ENCODE measurements at regions not wholly inside any gene's neighbourhood (a gene's known extent, or its start where the extent isn't known, plus 50 kb on each side); places are given as distances from the start of the nearest gene placed in this dataset.
A peak's percentile ranks its signal among the peaks of the same experiment; 100 is the strongest.

DNA sequence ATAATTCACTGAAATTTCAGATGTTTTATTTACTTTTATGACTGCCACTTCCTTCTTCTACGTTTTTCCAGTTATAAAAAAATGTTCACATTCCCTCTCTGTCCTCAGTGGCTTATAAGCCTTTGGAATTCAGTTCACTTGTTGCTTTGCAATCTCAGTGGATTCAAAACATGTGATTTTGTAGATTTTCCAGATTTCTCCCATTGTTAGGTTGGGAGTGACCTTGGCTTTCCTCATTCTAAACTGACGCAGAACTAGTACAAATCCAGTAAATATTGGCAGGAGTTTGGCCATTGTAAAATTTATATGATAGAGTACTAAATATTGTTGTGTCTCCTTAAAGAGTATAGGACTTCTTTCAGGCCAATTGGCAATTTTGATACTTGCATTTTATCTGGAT is 812.3 kb upstream of the ROBO1 start:
- no peak for DNase-seq

- DNase-seq = no peak
Observed at GRCh38 chr3:80564391-80564790, 796.6 kb upstream of the ROBO1 start.

DNA sequence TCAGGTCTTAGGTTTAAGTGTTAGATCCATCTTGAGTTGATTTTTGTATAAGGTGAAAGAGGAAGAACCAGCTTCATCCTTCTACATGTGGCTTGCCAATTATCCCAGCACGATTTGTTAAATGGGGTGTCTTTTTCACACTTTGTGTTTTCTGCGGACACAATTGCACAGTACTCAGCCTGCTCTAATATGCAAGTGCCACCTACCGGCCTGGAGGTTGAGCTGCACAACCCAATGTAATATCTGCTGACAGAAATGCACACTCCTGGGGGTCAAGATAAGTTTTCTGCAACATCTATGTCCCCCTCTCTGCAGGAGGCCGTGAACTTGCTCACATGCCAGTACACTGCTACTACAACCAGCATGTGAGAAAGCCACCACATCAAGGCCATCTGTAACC is 791.9 kb upstream of the ROBO1 start:
- no peak for DNase-seq

DNA sequence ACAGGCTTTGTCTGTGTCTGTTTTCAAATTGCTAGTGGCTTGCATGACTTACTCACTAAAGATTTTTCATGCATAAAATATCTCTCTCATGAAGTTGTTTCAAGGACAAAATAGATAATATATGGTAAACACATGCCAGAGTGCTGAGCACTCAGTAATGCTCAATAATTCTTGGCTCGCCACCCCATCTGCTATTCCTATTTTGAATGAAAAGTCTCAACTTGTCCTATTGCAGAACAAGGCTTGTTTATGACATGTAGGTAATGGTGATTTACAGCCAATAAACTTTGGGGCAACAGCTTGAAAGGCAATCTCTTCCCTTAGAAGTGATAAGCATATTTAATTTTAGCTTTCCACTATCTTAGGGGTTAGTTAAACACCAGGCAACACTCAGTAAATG is 789.0 kb upstream of the ROBO1 start:
- DNase-seq = no peak

DNA sequence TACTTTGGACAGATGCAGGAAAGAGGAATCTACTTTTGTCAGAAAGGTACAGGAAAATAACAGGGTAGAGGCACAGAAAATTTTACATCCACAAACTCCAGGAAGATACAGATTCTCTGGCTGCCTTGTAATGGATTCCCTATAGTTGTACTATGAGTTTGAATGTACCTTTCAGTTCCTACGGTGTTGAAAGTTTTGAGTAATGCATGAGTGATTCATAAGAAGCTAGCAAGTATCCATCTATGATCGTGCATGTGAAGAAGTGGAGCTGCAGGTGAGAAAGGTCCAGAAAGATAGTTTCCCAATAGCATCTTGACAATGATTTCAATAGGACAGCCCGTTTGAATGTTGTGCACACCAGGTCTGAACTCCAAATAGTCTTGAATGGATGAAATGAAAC is 786.5 kb upstream of the ROBO1 start:
- DNase-seq = no peak

DNA sequence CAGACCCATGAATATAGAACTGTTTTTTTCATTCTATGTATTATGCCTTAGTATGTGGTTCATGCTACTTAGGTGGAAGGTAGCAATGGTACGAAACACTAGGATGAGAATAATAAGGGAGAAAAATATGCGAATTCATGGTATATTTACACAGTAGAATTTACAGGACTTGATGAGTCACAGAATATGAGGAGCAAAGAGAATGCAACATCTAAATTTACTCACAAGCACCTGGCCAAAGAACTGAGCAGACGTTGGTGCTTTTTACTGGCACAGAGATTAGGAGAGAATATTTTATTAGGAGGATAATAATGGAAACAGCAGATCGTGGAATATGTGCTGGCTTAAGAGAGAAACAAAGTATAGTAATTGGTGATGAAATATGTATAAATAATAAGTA is 785.4 kb upstream of the ROBO1 start:
- peak; percentile 51 for DNase-seq

- no peak for DNase-seq
Observed at GRCh38 chr3:80550174-80550573, 782.4 kb upstream of the ROBO1 start.

GRCh38 chr3:80549173-80549572 is 781.4 kb upstream of the ROBO1 start:
- no peak for DNase-seq

DNA sequence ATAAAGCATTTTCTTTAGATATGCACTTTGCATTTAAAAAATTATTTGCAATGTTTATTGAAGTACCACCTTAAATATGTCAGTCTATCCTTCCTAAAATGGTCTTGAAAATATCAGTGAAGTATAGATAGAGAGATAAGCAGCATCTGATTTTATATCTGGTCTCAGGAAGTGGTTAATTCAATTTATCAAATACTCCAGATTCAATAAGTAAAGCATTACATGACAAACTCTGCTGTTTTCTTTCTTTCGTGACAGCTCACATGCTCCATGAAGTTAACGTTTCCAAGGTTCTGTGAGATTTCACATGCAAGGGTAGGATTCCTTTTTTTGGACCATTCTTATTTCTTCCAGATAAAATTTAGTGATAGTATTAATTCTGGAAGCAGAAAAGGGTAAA is 775.4 kb upstream of the ROBO1 start:
- no peak for DNase-seq

GRCh38 chr3:80542456-80542855 is 774.7 kb upstream of the ROBO1 start:
- DNase-seq = no peak

- DNase-seq = no peak
Observed at GRCh38 chr3:80537680-80538079, 769.9 kb upstream of the ROBO1 start.

DNA sequence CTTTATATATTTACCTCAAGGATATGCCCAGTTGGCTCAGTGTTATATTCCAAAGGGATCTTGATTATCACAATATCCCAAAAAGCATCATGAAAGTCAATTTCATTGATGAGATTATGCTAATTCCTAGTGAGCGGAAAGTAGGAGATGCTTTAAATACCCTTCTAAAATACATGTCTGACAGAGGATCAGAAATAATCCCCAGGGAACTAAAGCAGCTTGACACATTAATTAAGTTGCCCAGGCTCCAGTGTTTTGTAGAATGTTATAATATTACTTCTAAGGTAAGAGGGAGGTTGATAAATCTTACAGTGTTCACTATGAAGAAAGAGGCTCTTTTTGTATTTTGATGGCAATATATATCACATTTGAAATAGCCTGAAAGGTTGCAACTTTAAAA is 767.5 kb upstream of the ROBO1 start:
- no peak for DNase-seq

DNA sequence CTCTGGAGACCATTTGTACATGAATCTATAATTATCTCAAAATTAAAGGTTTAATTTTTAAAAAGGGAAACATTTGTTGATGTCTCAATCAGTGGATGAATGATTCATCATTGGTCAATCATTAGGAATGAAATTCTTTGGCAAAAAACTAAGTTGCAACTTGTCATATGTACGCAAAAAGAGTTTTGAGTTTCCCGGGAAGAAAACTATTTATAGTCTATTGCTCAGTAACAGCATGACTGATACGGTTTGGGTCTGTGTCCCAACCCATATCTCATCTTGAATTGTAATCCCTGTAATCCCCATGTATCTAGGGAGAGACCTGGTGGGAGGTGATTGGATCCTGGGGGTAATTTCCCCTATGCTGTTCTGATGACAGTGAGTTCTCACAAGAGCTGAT is 765.8 kb upstream of the ROBO1 start:
- DNase-seq = no peak

- DNase-seq = no peak
Observed at GRCh38 chr3:80526153-80526552, 758.4 kb upstream of the ROBO1 start.

DNA sequence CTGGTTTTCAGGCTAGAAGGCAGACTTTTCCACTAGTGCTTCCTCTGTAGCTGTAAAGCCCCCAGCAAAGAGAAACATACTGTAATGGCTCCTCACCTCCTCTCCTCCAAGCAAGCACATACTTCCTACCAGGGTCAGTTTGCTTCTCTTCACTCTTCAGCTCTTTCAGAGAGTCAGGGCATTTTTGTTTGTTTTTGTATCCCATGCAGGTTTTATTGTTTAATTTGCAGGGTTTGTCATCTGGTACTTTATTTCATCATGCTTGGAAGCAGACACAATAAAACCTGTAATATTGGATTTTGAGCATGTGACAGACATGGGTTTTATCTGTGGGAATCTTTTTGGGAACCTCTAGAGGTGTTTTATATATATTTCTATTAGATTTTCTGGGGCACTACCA is 753.3 kb upstream of the ROBO1 start:
- DNase-seq = no peak

DNA sequence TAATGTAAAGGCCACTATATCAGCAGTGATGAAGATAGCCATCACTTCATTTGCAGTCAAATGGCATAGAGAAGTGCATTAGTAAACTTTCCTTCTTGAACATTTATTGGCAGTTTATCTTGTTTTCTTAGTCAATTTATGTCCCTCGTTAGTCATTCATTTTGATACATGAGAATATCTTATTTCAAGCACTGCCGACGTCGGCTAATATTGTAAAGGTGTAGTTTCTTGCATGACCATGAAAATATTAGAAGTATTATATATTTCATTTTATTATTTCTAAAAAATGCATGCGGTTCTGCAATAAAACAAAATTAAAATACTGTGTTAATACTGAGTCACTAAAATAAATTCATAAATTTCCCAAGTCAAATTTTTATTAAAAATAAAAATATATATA is 751.6 kb upstream of the ROBO1 start:
- DNase-seq = no peak

GRCh38 chr3:80496452-80496851 is 728.7 kb upstream of the ROBO1 start:
- DNase-seq = no peak

GRCh38 chr3:80492162-80492561 is 724.4 kb upstream of the ROBO1 start:
- no peak for DNase-seq

- no peak for DNase-seq
Observed at GRCh38 chr3:80472961-80473360, 705.2 kb upstream of the ROBO1 start.

- DNase-seq = no peak
Observed at GRCh38 chr3:80472459-80472858, 704.7 kb upstream of the ROBO1 start.

DNA sequence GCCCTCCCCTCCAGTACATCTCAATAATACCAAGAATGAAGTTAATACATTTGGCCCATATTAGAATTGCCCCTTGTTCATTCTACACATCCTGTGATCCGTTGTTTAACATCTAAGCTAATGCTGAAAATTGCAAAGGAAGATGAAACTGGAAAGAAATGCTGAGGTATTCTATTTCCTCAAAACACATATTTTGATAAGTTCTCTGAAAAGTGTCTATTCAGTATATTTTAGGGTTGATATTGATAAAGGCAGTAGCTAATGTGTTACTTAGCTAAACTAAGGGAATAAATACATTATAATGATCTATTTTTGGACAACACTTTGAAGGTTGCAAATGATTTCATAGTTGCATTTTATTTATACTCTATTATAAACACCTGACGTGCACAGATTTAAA is 702.6 kb upstream of the ROBO1 start:
- DNase-seq = no peak

- DNase-seq = no peak
Observed at GRCh38 chr3:80465746-80466145, 697.9 kb upstream of the ROBO1 start.

DNA sequence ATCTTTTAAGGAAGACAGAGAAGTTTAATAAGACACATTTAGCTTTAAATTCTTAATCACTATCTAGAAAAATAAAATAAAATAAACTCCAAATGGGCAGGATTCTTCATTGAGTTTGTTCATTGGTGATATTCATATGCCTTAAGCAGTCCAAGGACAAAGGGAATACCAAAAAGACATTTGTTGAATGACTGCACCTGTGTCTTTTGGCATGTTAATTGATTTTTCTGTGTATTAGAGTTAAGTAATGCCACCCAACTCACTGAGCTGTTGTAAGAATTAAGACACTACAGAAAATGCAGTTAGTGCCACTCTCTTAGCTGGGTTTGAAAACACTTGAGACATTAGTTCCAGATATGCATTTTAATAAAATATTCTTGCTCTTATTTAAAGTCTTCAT is 683.6 kb upstream of the ROBO1 start:
- DNase-seq = no peak

- no peak for DNase-seq
Observed at GRCh38 chr3:80445641-80446040, 677.8 kb upstream of the ROBO1 start.

GRCh38 chr3:80445053-80445452 is 677.3 kb upstream of the ROBO1 start:
- DNase-seq = no peak

GRCh38 chr3:80439490-80439889 is 671.7 kb upstream of the ROBO1 start:
- DNase-seq = peak; percentile 70
